Endothelial cell of umbilical vein (primary cell): ENCODE measurements at regions not wholly inside any gene's neighbourhood (a gene's known extent, or its start where the extent isn't known, plus 50 kb on each side); places are given as distances from the start of the nearest gene placed in this dataset.

ENCODE experiments used
- CTCF ChIP-seq, 2 donors: IDR thresholded peaks; 1 replicate in 1 of 2; 2 replicates in 1 of 2; pipeline ENCODE4 v1.5.1; 2011; ENCODE audit warnings: low read length in 2 of 2, mild to moderate bottlenecking in 2 of 2, moderate library complexity in 2 of 2, control low read depth in 1 of 2, inconsistent platforms in 1 of 2, low read depth in 1 of 2; ENCODE audit not compliant: insufficient read depth in 1 of 2; ENCODE audit errors: extremely low read depth in 1 of 2
- EZH2 ChIP-seq: IDR thresholded peaks from 2 replicates; pipeline ENCODE4 v1.6.1; 2012; ENCODE audit warnings: borderline replicate concordance, low read depth, mild to moderate bottlenecking, moderate library complexity, low read length, inconsistent platforms; ENCODE audit not compliant: severe bottlenecking
- FOS ChIP-seq: IDR thresholded peaks from 2 replicates; pipeline ENCODE4 v1.6.1; 2011; ENCODE audit warnings: mild to moderate bottlenecking, low read length, moderate library complexity, borderline replicate concordance; ENCODE audit not compliant: insufficient read depth
- GATA2 ChIP-seq: IDR thresholded peaks from 2 replicates; pipeline ENCODE4 v1.7.0; 2011; ENCODE audit warnings: low read depth, mild to moderate bottlenecking, moderate library complexity, mixed read lengths, low read length; ENCODE audit not compliant: insufficient read length, insufficient read depth
- JUN ChIP-seq: IDR thresholded peaks from 2 replicates; pipeline ENCODE4 v1.6.1; 2011; ENCODE audit warnings: borderline replicate concordance, low read depth; ENCODE audit not compliant: insufficient read length, insufficient read depth
- MAX ChIP-seq: IDR thresholded peaks from 2 replicates; pipeline ENCODE4 v1.6.1; 2011; ENCODE audit not compliant: insufficient read depth, insufficient read length
- MYC ChIP-seq: IDR thresholded peaks from one replicate; pipeline ENCODE4 v1.6.1; 2011; ENCODE audit warnings: mild to moderate bottlenecking, low read depth, low read length
- POLR2A ChIP-seq: IDR thresholded peaks from 2 replicates; pipeline ENCODE4 v1.6.1; 2012; ENCODE audit warnings: low read depth, mild to moderate bottlenecking, control low read depth, low read length
- POLR2AphosphoS5 ChIP-seq: IDR thresholded peaks from 2 replicates; pipeline ENCODE4 v1.6.1; 2012; ENCODE audit warnings: low read depth, mild to moderate bottlenecking, control low read depth, low read length, moderate library complexity; ENCODE audit not compliant: insufficient read depth

GRCh38 chr15:69988541-69989225, 109.0 kb downstream of the TLE3 start:
- TF ChIP-seq MAX = no peak
- TF ChIP-seq CTCF (IDR thresholded peaks at IDR 0.05; ENCODE audit: extremely low read depth in 1 of 2, insufficient read depth in 1 of 2, low read depth in 1 of 2, low read length in 2 of 2) = no peak
- TF ChIP-seq POLR2A = no peak
- no peak for TF ChIP-seq JUN
- no peak for TF ChIP-seq POLR2AphosphoS5
- TF ChIP-seq EZH2 = no peak
- no peak for TF ChIP-seq GATA2
- no peak for TF ChIP-seq MYC
- no peak for TF ChIP-seq FOS
